SHP77 (cell line): ENCODE measurements at regions not wholly inside any gene's neighbourhood (a gene's known extent, or its start where the extent isn't known, plus 50 kb on each side); places are given as distances from the start of the nearest gene placed in this dataset.

Experiments
- DNase-seq, 2 experiments: peaks; one replicate each; lab custom pipeline; 2025; lab: John Stamatoyannopoulos, UW

- no peak for DNase-seq
These were observed 142.5 kb upstream of the ARID2 start for GRCh38 chr12:45587012-45587411.

- DNase-seq = no peak
These were observed 141.5 kb upstream of the ARID2 start for GRCh38 chr12:45587877-45588533.

DNA sequence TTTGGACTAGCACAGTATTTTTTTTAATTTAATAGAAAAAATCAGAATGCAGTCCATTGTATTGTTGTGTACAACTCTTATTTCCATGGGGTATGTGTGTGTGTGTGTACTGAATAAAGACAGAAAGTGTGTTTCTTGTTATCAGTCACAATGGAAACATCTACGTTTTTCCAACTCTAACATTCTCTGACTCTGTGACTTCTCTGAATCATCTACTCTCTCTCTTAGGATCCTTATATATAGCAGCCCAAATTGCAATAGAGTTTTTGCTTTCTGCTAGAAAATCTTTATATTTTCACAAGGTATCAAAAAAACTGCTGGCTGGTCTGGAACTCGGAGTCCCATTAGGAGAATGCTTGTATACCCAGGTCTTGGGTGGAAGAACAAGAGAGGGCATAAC, 138.9 kb upstream of the ARID2 start:
- no peak for DNase-seq

GRCh38 chr12:45591635-45592034, 137.9 kb upstream of the ARID2 start:
- DNase-seq = no peak

GRCh38 chr12:45596366-45596765, 133.1 kb upstream of the ARID2 start:
- DNase-seq = no peak

GRCh38 chr12:45598336-45598735, 131.2 kb upstream of the ARID2 start:
- no peak for DNase-seq

GRCh38 chr12:45598761-45599160, 130.7 kb upstream of the ARID2 start:
- DNase-seq = no peak

GRCh38 chr12:45599196-45599595, 130.3 kb upstream of the ARID2 start:
- no peak for DNase-seq

DNA sequence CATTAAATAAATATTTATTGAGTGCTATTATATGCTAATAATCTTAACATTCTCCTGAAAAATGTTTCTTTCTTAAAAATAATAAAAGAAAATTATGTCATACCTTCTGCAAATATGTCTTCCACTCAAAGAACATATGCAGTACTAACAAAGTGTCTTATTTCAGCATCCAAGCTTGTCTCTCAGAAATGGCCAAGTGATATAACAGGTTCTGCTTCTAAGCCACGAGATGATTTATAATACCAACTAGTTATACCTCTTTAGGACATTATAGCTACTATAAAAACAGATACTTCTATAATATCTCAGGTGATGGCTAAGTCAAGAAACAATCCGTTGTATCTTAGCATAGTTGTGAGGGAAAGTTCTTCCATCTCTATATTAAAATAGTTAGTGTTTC, 128.1 kb upstream of the ARID2 start:
- no peak for DNase-seq

DNA sequence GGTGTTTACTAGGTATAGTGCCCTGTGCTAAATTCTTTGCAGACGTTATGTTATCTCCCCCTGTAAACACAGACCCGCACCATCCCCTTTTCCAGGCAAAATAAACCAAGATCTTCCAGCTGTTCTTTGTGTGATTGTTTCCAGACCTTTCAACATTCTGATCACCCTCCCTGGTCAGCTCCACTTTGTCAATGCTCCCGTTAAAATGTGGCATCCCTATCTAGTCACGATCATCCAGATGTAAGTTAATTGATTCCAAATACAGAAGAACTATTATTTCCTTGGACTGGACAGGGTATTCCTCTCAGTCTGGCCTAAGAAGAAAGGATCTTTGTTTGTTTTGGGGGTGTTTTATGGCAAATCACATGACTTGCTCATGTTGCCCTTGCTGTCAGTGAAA, 127.6 kb upstream of the ARID2 start:
- no peak for DNase-seq

DNA sequence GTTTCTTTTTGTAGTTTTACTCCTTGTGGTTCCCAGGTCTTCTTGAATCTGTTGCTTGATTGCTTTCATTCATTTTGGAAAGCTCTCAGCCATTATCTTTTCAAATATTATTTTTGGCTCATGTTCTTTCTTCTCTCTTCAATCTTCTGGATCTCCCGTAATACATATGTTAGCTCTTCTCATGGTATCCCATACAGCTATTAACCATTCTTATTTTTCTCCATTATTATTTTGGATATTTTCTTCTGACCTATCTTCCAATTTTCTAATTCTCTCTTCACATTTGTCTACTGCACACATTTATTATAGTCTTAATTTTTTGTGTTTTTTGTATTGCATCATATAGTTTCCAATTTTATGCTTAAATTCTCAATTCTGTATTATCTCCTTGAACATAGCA, 123.9 kb upstream of the ARID2 start:
- DNase-seq = no peak

DNA sequence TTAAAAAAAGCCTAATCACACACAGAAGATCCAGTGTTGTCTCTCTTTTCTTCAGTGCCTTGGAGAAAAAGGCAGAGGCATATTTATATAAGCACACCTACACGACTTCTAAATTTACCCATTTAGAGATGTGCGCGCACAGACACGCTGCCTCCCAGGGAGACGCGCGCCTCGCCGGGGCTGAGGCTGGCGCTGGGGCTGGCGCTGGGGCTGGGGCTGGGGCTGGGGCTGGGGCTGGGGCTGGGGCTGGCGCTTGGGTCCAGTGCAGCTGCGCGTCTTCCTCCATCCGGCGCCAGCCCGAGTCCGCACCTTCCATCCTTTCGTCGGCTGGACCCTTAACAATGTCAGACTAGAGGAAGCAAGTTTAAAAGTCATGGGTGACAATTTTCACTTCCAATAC, 118.4 kb upstream of the ARID2 start:
- DNase-seq = no peak

DNA sequence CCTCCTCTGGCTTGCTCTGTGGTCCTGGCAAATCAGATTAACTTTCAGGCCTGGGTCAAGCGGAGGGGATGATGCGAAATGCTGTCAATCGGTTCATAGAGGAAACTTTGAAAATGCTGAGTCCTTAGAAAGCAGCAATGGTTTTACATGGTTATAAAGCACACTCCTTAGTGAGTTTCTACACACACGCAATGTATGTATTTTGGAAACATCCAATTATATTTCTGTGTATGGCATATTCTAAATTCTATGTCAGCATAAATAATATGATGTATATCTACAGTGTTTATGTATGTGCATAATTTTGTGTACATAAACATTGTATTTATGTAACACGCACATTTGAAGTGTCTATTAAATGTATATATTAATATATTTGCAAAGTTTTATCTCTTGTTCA, 118.0 kb upstream of the ARID2 start:
- no peak for DNase-seq

DNA sequence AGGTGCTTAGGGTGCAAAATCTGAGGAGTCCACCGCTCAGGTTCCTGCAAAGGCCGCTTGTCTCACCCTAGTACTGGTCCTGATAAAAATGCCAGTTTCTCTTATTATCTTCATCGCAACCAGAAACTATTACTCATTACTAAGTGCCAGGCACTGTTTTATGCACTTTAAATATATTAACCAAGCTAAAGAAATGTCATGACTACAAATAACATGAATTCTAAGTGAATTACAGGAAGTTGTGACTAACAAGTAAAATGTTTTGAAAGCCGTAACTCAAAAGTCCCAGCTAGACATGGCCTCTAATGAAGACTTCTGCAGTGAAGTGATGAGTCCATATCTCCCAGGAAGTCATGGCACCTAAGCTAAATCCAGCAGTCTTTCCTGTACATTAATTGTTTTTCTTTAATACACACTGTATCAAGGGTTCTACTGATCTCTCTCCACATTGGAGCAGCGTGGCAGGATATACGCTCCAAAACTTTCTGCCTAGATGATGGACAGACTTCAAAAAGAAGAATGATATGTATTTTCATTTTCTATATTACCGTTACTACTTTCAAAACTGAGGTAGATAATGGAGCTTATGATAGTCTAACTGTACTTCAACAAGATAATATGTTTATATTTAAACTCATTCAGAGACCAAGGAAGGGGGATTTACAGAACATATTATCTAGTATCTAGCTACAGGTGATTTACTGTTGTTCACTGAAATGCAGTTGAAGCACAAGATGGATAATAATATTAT, 117.3 kb upstream of the ARID2 start:
- no peak for DNase-seq

DNA sequence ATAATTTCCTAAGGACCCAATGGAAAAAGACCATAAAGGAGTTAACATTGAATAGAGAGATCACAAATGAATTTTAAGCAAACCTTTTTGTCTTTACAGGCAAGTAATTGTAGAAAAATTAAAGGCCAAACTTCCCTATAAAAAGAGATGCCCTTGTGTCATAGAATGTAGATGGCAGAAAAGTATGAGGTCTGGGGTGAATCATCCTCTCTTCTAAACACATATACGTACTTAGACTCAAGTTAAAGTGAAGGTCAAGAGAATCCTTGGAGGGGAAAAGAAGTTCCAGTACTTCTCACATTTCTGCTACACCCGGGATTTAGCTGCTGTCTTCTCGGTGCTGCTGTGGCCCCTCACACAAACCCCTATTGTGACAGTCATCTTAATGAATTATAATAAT, 116.2 kb upstream of the ARID2 start:
- DNase-seq = no peak

GRCh38 chr12:45613855-45614254, 115.7 kb upstream of the ARID2 start:
- DNase-seq = no peak

GRCh38 chr12:45615268-45615667, 114.2 kb upstream of the ARID2 start:
- DNase-seq = peak; percentile 57 to 66

GRCh38 chr12:45619736-45620135, 109.8 kb upstream of the ARID2 start:
- no peak for DNase-seq

DNA sequence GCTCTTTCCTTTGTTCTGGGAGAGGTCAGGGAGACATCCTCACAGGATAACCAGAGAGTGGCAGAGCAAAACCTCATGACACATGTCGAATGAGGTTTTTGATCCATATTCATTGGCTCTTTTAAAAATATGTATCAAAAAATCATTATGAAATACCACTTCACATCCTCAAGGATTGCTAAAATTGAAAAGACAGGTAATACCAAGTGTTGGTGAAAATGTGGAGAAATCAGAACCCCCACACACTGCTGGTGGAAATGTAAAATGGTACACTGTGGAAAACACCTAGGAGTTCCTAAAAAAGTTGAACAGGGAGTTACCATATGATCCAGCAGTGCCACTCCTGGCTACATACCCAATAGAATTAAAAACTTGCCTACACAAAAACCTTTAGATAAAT, 107.8 kb upstream of the ARID2 start:
- no peak for DNase-seq

DNA sequence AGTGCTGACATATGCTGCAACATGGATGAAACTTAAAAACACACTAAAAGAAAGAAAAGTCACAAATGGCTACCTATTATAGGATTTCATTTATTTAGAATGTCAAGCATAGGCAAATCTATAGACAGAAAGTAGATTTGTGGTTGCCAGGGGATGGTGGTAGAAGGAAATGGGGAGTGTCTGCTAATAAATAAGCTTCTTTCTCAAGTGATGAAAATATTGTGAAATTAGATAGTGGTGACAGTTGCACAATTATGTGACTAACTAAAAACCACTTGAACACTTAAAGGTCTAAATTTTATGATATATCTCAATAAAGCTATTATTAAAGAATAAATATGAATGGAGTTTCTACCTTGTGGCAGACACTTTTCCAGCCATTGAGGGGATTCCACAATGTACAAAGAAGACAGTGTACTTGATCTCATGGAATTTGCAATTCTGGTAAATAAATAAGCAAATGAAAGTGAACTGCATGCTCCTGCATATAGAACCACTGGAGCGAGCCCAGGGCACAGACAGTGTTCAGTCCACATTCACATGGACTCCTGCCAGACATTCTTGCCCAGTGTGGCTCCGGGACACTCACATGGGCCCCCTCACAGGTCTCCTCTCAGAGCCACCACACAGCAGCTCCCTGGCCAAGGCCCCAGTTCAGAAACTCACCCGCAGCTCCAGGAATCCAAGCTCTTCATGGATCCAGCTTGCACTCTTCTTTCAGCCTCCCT, 107.1 kb upstream of the ARID2 start:
- no peak for DNase-seq

GRCh38 chr12:45623221-45623620, 106.3 kb upstream of the ARID2 start:
- no peak for DNase-seq

GRCh38 chr12:45623940-45624339, 105.6 kb upstream of the ARID2 start:
- no peak for DNase-seq

DNA sequence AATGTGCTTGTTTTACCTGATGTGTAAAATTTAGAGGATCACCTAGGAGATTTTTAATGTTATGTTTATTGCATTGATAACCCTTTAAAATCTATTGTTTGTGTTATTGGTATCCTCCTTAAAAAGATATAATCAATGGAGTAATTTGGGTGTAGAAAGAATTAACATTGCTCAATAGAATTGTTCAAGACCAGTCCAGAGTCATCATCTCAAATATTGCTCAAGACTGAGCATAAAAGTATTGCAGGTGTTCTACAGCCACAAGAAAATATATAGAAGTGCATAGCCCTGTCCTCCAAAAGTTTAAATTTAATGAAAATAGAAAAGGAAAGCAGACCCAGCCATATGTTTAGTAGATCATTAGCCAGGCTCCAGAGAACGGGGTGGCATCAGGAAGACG, 102.5 kb upstream of the ARID2 start:
- no peak for DNase-seq
